Endothelial cell of umbilical vein (primary cell): ENCODE measurements at regions not wholly inside any gene's neighbourhood (a gene's known extent, or its start where the extent isn't known, plus 50 kb on each side); places are given as distances from the start of the nearest gene placed in this dataset.

ENCODE experiments used
- BruUV-seq: library from RNA; stranded (reverse); fragments of 400-500 nt; replicated peaks from 2 replicates; lab custom pipeline; 2021; lab: Mats Ljungman, UMichigan
- CTCF ChIA-PET: fragments of 300-600, 350-600 bp; sonication (Branson Sonifier 250); formaldehyde crosslinking; loops from one replicate; lab custom pipeline; 2021; ENCODE audit warnings: antibody characterized with exemption, inconsistent platforms; lab: Charles Lee
- POLR2A ChIA-PET: fragments of 300-600, 350-600 bp; sonication (Branson Sonifier 250); formaldehyde crosslinking; loops from one replicate; lab custom pipeline; 2021; ENCODE audit warnings: antibody characterized with exemption, inconsistent platforms; lab: Charles Lee
- DNase-seq: peaks from one replicate; pipeline ENCODE4 v3.0.0-alpha.2; 2011; ENCODE audit warnings: low read depth, low spot score
- FAIRE-seq: peaks from 2 replicates; lab custom pipeline; 2011; peaks lifted over from hg19 to GRCh38; lab: Jason Lieb, UNC
- H2AFZ ChIP-seq: 2 replicates; pipeline ENCODE4 v1.6.0; 2012; ENCODE audit warnings: low read depth, low read length, control low read depth, inconsistent platforms
- H3K27ac ChIP-seq: 2 replicates; pipeline ENCODE4 v1.5.1; 2011; ENCODE audit warnings: low read depth, mild to moderate bottlenecking, control low read depth, low read length, moderate library complexity; ENCODE audit not compliant: insufficient read depth
- H3K27me3 ChIP-seq, 2 experiments: 2 replicates each; pipeline versions ENCODE4 v1.6.0 to v1.6.1; 2011; ENCODE audit warnings: low read length in 2 of 2, mixed read lengths in 1 of 2; ENCODE audit not compliant: control insufficient read depth in 2 of 2, insufficient read depth in 2 of 2
- H3K36me3 ChIP-seq, 2 experiments: 2 replicates in 1 of 2; 3 replicates in 1 of 2; pipeline ENCODE4 v1.5.1; 2011; ENCODE audit warnings: low read length in 2 of 2, mild to moderate bottlenecking in 1 of 2, moderate library complexity in 1 of 2; ENCODE audit not compliant: control insufficient read depth in 2 of 2, insufficient read depth in 2 of 2; ENCODE audit errors: extremely low read depth in 1 of 2
- H3K4me1 ChIP-seq: 3 replicates; pipeline ENCODE4 v1.5.1; 2011; ENCODE audit warnings: mild to moderate bottlenecking, low read length; ENCODE audit not compliant: control insufficient read depth, insufficient read depth; ENCODE audit errors: extremely low read depth
- H3K4me2 ChIP-seq: 2 replicates; pipeline ENCODE4 v1.6.1; 2011; ENCODE audit warnings: low read length, control low read depth, mixed read lengths; ENCODE audit not compliant: insufficient read depth
- H3K4me3 ChIP-seq, 3 experiments: fragments of 200-600 bp in 1 of 3; sonication (generic), shearing (Covaris generic) in 1 of 3; replicated peaks in 1 of 3; 2 replicates each; pipeline ENCODE4 v1.5.1; 2011 to 2016; ENCODE audit warnings: control low read depth in 3 of 3, low read length in 3 of 3, mild to moderate bottlenecking in 2 of 3, inconsistent platforms in 1 of 3, low read depth in 1 of 3, moderate library complexity in 1 of 3; ENCODE audit not compliant: insufficient read depth in 1 of 3
- H3K79me2 ChIP-seq: 2 replicates; pipeline ENCODE4 v1.6.0; 2012; ENCODE audit warnings: low read length, inconsistent platforms; ENCODE audit not compliant: control insufficient read depth, insufficient read depth
- H3K9ac ChIP-seq: replicated peaks from 2 replicates; pipeline ENCODE3; 2011; ENCODE audit warnings: low read length, control low read depth; ENCODE audit not compliant: insufficient read depth; ENCODE audit errors: extremely low read depth
- H3K9me1 ChIP-seq: replicated peaks from 3 replicates; pipeline ENCODE4 v1.6.0; 2011; ENCODE audit warnings: mild to moderate bottlenecking, low read length; ENCODE audit not compliant: control insufficient read depth, insufficient read depth; ENCODE audit errors: extremely low read depth
- H3K9me3 ChIP-seq: replicated peaks from 2 replicates; pipeline ENCODE4 v1.5.1; 2012; ENCODE audit warnings: low read length, inconsistent platforms; ENCODE audit not compliant: control insufficient read depth, insufficient read depth
- H4K20me1 ChIP-seq: replicated peaks from 2 replicates; pipeline ENCODE3; 2011; ENCODE audit warnings: mild to moderate bottlenecking, low read length; ENCODE audit not compliant: control insufficient read depth, insufficient read depth; ENCODE audit errors: extremely low read depth
- EZH2 ChIP-seq: IDR thresholded peaks from 2 replicates; pipeline ENCODE4 v1.6.1; 2012; ENCODE audit warnings: borderline replicate concordance, low read depth, mild to moderate bottlenecking, moderate library complexity, low read length, inconsistent platforms; ENCODE audit not compliant: severe bottlenecking
- FOS ChIP-seq: IDR thresholded peaks from 2 replicates; pipeline ENCODE4 v1.6.1; 2011; ENCODE audit warnings: mild to moderate bottlenecking, low read length, moderate library complexity, borderline replicate concordance; ENCODE audit not compliant: insufficient read depth
- GATA2 ChIP-seq: IDR thresholded peaks from 2 replicates; pipeline ENCODE4 v1.7.0; 2011; ENCODE audit warnings: low read depth, mild to moderate bottlenecking, moderate library complexity, mixed read lengths, low read length; ENCODE audit not compliant: insufficient read length, insufficient read depth
- JUN ChIP-seq: IDR thresholded peaks from 2 replicates; pipeline ENCODE4 v1.6.1; 2011; ENCODE audit warnings: borderline replicate concordance, low read depth; ENCODE audit not compliant: insufficient read length, insufficient read depth
- MAX ChIP-seq: IDR thresholded peaks from 2 replicates; pipeline ENCODE4 v1.6.1; 2011; ENCODE audit not compliant: insufficient read depth, insufficient read length
- MYC ChIP-seq: IDR thresholded peaks from one replicate; pipeline ENCODE4 v1.6.1; 2011; ENCODE audit warnings: mild to moderate bottlenecking, low read depth, low read length
- POLR2A ChIP-seq: IDR thresholded peaks from 2 replicates; pipeline ENCODE4 v1.6.1; 2012; ENCODE audit warnings: low read depth, mild to moderate bottlenecking, control low read depth, low read length
- POLR2AphosphoS5 ChIP-seq: IDR thresholded peaks from 2 replicates; pipeline ENCODE4 v1.6.1; 2012; ENCODE audit warnings: low read depth, mild to moderate bottlenecking, control low read depth, low read length, moderate library complexity; ENCODE audit not compliant: insufficient read depth
- dilution Hi-C: fragments of 300-500 bp; cut with MboI; formaldehyde crosslinking; loops from one replicate; pipeline ENCODE4 v1.15.0; 2019; ENCODE audit warnings: low sequenced_read_pairs; ENCODE audit not compliant: extremely low pct_ligation_motif_present
- intact Hi-C: fragments of 100-400 bp; cut with micrococcal nuclease; formaldehyde crosslinking; loops from one replicate; pipeline ENCODE4 v1.10.0; 2022
- TF ChIP-seq, protein P1 (sequence below), 2 donors: IDR thresholded peaks; 1 replicate in 1 of 2; 2 replicates in 1 of 2; pipeline ENCODE4 v1.5.1; 2011; ENCODE audit warnings: low read length in 2 of 2, mild to moderate bottlenecking in 2 of 2, moderate library complexity in 2 of 2, control low read depth in 1 of 2, inconsistent platforms in 1 of 2, low read depth in 1 of 2; ENCODE audit not compliant: insufficient read depth in 1 of 2; ENCODE audit errors: extremely low read depth in 1 of 2

GRCh38 chr13:99133848-99134247 is 66.8 kb upstream of the UBAC2 start:
- Histone ChIP-seq H3K27me3 (peaks cover 8 to 9% of the 10 kb centered on the region in 2 experiments), H3K9ac (no peak overlapping the region), H3K4me2 (no peak overlapping the region), H3K9me3 (no peaks in the 10 kb centered on the region), H3K36me3 (no peaks in the 10 kb centered on the region), H3K79me2 (no peaks in the 10 kb centered on the region), H3K9me1 (no peaks in the 10 kb centered on the region), H3K27ac (no peak overlapping the region), H3K4me3 (no peak overlapping the region), H2AFZ (no peak overlapping the region), H3K4me1 (no peaks in the 10 kb centered on the region), H4K20me1 (no peaks in the 10 kb centered on the region)
- no peak for FAIRE-seq
- no peak for DNase-seq
- TF ChIP-seq MYC (no peak), EZH2 (no peak), POLR2A (no peak), JUN (no peak), POLR2AphosphoS5 (no peak), MAX (no peak), FOS (no peak), GATA2 (no peak)
- TF ChIP-seq, protein P1, sequence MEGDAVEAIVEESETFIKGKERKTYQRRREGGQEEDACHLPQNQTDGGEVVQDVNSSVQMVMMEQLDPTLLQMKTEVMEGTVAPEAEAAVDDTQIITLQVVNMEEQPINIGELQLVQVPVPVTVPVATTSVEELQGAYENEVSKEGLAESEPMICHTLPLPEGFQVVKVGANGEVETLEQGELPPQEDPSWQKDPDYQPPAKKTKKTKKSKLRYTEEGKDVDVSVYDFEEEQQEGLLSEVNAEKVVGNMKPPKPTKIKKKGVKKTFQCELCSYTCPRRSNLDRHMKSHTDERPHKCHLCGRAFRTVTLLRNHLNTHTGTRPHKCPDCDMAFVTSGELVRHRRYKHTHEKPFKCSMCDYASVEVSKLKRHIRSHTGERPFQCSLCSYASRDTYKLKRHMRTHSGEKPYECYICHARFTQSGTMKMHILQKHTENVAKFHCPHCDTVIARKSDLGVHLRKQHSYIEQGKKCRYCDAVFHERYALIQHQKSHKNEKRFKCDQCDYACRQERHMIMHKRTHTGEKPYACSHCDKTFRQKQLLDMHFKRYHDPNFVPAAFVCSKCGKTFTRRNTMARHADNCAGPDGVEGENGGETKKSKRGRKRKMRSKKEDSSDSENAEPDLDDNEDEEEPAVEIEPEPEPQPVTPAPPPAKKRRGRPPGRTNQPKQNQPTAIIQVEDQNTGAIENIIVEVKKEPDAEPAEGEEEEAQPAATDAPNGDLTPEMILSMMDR (IDR thresholded peaks at IDR 0.05; ENCODE audit: extremely low read depth in 1 of 2, insufficient read depth in 1 of 2, low read depth in 1 of 2, low read length in 2 of 2): no peak
- ChIA-PET POLR2A (no interaction called here), CTCF (interaction anchor here (1.0 to 1.5 kb wide), 3 partner anchors 9 to 19 kb away, joined by 3 to 5 read pairs (median 3); no protein-coding TSS in a partner anchor)
- intact Hi-C loops: no loop called here
- dilution Hi-C loops: no loop called here
- BruUV-seq: no TSS peak
